GM12878 (cell line): ENCODE measurements at regions not wholly inside any gene's neighbourhood (a gene's known extent, or its start where the extent isn't known, plus 50 kb on each side); places are given as distances from the start of the nearest gene placed in this dataset.

Source experiments
- CEBPB ChIP-seq, 2 experiments: fragments of 150-350 bp in 1 of 2; IDR thresholded peaks; 2 replicates each; pipeline ENCODE4 v1.6.1; 2012 to 2014; ENCODE audit warnings: low read depth in 2 of 2, low read length in 2 of 2, borderline replicate concordance in 1 of 2, inconsistent platforms in 1 of 2
- EP300 ChIP-seq, 2 experiments: fragments of 150-350 bp in 1 of 2; IDR thresholded peaks; 2 replicates each; pipeline ENCODE4 v1.6.1; 2011 to 2012; ENCODE audit warnings: low read depth in 2 of 2, low read length in 2 of 2, borderline replicate concordance in 1 of 2, improper control_type of control experiment in 1 of 2, inconsistent platforms in 1 of 2; ENCODE audit not compliant: control insufficient read depth in 1 of 2
- POLR2A ChIP-seq: IDR thresholded peaks from 2 replicates; pipeline ENCODE4 v1.6.1; 2011; ENCODE audit warnings: low read depth, mild to moderate bottlenecking, low read length
- ZNF274 ChIP-seq: IDR thresholded peaks from one replicate; pipeline ENCODE4 v1.8.0; 2011; ENCODE audit not compliant: insufficient read length, insufficient read depth
- TF ChIP-seq, protein P1 (sequence below): IDR thresholded peaks from 2 replicates; pipeline ENCODE4 v1.6.1; 2011; ENCODE audit warnings: borderline replicate concordance, low read depth, mild to moderate bottlenecking, moderate library complexity, low read length; ENCODE audit not compliant: insufficient read depth, poor library complexity, severe bottlenecking

DNA sequence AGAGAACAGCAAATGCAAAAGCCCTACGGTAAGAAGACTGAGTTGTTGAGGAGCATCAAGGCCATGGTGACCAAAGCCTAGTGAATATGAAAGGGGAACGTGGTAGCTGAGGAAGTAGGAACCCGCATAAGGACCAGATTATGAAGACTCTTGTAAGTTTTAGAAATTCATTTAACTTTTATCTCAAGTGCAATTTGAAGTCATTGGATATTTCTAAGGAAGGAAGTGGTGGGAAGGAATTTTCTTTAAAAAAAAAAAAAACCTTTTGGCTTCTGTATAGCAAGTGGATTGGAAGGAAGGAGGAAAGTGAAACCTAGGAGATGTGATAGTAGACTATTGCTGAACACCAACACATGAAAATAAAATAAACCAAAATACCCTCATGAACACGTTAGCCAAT, 119.0 kb downstream of the TNFSF18 start:
- TF ChIP-seq, protein P1, sequence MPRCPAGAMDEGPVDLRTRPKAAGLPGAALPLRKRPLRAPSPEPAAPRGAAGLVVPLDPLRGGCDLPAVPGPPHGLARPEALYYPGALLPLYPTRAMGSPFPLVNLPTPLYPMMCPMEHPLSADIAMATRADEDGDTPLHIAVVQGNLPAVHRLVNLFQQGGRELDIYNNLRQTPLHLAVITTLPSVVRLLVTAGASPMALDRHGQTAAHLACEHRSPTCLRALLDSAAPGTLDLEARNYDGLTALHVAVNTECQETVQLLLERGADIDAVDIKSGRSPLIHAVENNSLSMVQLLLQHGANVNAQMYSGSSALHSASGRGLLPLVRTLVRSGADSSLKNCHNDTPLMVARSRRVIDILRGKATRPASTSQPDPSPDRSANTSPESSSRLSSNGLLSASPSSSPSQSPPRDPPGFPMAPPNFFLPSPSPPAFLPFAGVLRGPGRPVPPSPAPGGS = no peak
- no peak for TF ChIP-seq EP300 (IDR thresholded peaks at IDR 0.05; ENCODE audit: borderline replicate concordance in 1 of 2, control insufficient read depth in 1 of 2, low read depth in 2 of 2, low read length in 2 of 2)
- no peak for TF ChIP-seq ZNF274
- no peak for TF ChIP-seq POLR2A
- no peak for TF ChIP-seq CEBPB (IDR thresholded peaks at IDR 0.05; ENCODE audit: borderline replicate concordance in 1 of 2, low read depth in 2 of 2, low read length in 2 of 2)
